ENCODE measurements at regions not wholly inside any gene's neighbourhood (a gene's known extent, or its start where the extent isn't known, plus 50 kb on each side); places are given as distances from the start of the nearest gene placed in this dataset.

- no peak overlapping the region for H3K4me3 Mint-ChIP-seq
- H3K27ac Mint-ChIP-seq, result no peak overlapping the region
- intact Hi-C loops (cut with micrococcal nuclease), result no loop called here
- peaks cover 3% of the 10 kb centered on the region for H3K9me3 Mint-ChIP-seq
- no peak for DNase-seq (ENCODE audit: low spot score)
- no peaks in the 10 kb centered on the region for H3K4me1 Mint-ChIP-seq (ENCODE audit: low read depth)
- H3K27me3 Mint-ChIP-seq (ENCODE audit: insufficient read depth), result no peaks in the 10 kb centered on the region
- H3K36me3 Mint-ChIP-seq (ENCODE audit: low read depth), result no peaks in the 10 kb centered on the region
These were observed 300.2 kb downstream of the MN1 start for GRCh38 chr22:27501191-27501936.

- Mint-ChIP-seq H3K27me3 (ENCODE audit: insufficient read depth) (no peaks in the 10 kb centered on the region), H3K27ac (no peak overlapping the region), H3K36me3 (ENCODE audit: low read depth) (no peaks in the 10 kb centered on the region), H3K4me1 (ENCODE audit: low read depth) (no peaks in the 10 kb centered on the region), H3K4me3 (no peak overlapping the region), H3K9me3 (peaks cover 3% of the 10 kb centered on the region)
- no peak for DNase-seq (ENCODE audit: low spot score)
- intact Hi-C loops (cut with micrococcal nuclease), result no loop called here
These were observed 299.2 kb downstream of the MN1 start for GRCh38 chr22:27502327-27502726.

GRCh38 chr22:27504360-27505253 lies 296.9 kb downstream of the MN1 start:
- Mint-ChIP-seq H3K27ac (no peak overlapping the region), H3K4me3 (no peak overlapping the region), H3K36me3 (ENCODE audit: low read depth) (no peaks in the 10 kb centered on the region), H3K27me3 (ENCODE audit: insufficient read depth) (no peaks in the 10 kb centered on the region), H3K9me3 (peaks cover 3% of the 10 kb centered on the region), H3K4me1 (ENCODE audit: low read depth) (no peaks in the 10 kb centered on the region)
- intact Hi-C loops (cut with micrococcal nuclease), result no loop called here
- no peak for DNase-seq (ENCODE audit: low spot score)

GRCh38 chr22:27507111-27507611 lies 294.4 kb downstream of the MN1 start:
- H3K4me1 Mint-ChIP-seq (ENCODE audit: low read depth), result no peaks in the 10 kb centered on the region
- H3K27ac Mint-ChIP-seq, result no peak overlapping the region
- DNase-seq (ENCODE audit: low spot score), result no peak
- H3K9me3 Mint-ChIP-seq, result peaks cover 3% of the 10 kb centered on the region
- H3K36me3 Mint-ChIP-seq (ENCODE audit: low read depth), result no peaks in the 10 kb centered on the region
- no peaks in the 10 kb centered on the region for H3K27me3 Mint-ChIP-seq (ENCODE audit: insufficient read depth)
- intact Hi-C loops (cut with micrococcal nuclease), result no loop called here
- no peak overlapping the region for H3K4me3 Mint-ChIP-seq

- no peaks in the 10 kb centered on the region for H3K36me3 Mint-ChIP-seq (ENCODE audit: low read depth)
- no peak for DNase-seq (ENCODE audit: low spot score)
- no peaks in the 10 kb centered on the region for H3K4me1 Mint-ChIP-seq (ENCODE audit: low read depth)
- H3K27me3 Mint-ChIP-seq (ENCODE audit: insufficient read depth), result no peaks in the 10 kb centered on the region
- no peak overlapping the region for H3K27ac Mint-ChIP-seq
- intact Hi-C loops (cut with micrococcal nuclease), result no loop called here
- H3K4me3 Mint-ChIP-seq, result no peak overlapping the region
- H3K9me3 Mint-ChIP-seq, result peaks cover 3% of the 10 kb centered on the region
These were observed 293.5 kb downstream of the MN1 start for GRCh38 chr22:27507935-27508526.

GRCh38 chr22:27509132-27509920 lies 292.2 kb downstream of the MN1 start:
- no peak for DNase-seq (ENCODE audit: low spot score)
- Mint-ChIP-seq H3K9me3 (no peaks in the 10 kb centered on the region), H3K27me3 (ENCODE audit: insufficient read depth) (no peaks in the 10 kb centered on the region), H3K4me3 (no peak overlapping the region), H3K4me1 (ENCODE audit: low read depth) (no peaks in the 10 kb centered on the region), H3K36me3 (ENCODE audit: low read depth) (no peaks in the 10 kb centered on the region), H3K27ac (no peak overlapping the region)
- intact Hi-C loops (cut with micrococcal nuclease), result no loop called here

- no peaks in the 10 kb centered on the region for H3K9me3 Mint-ChIP-seq
- intact Hi-C loops (cut with micrococcal nuclease), result no loop called here
- no peaks in the 10 kb centered on the region for H3K27me3 Mint-ChIP-seq (ENCODE audit: insufficient read depth)
- no peaks in the 10 kb centered on the region for H3K36me3 Mint-ChIP-seq (ENCODE audit: low read depth)
- H3K27ac Mint-ChIP-seq, result no peak overlapping the region
- H3K4me1 Mint-ChIP-seq (ENCODE audit: low read depth), result no peaks in the 10 kb centered on the region
- no peak for DNase-seq (ENCODE audit: low spot score)
- H3K4me3 Mint-ChIP-seq, result no peak overlapping the region
These were observed 291.5 kb downstream of the MN1 start for GRCh38 chr22:27510024-27510423.

GRCh38 chr22:27512283-27512761 lies 289.2 kb downstream of the MN1 start:
- Mint-ChIP-seq H3K4me3 (no peak overlapping the region), H3K27me3 (ENCODE audit: insufficient read depth) (no peaks in the 10 kb centered on the region), H3K4me1 (ENCODE audit: low read depth) (no peaks in the 10 kb centered on the region), H3K36me3 (ENCODE audit: low read depth) (no peaks in the 10 kb centered on the region), H3K9me3 (no peaks in the 10 kb centered on the region), H3K27ac (no peak overlapping the region)
- intact Hi-C loops (cut with micrococcal nuclease), result no loop called here
- no peak for DNase-seq (ENCODE audit: low spot score)

- no peaks in the 10 kb centered on the region for H3K4me1 Mint-ChIP-seq (ENCODE audit: low read depth)
- intact Hi-C loops (cut with micrococcal nuclease), result no loop called here
- H3K4me3 Mint-ChIP-seq, result no peak overlapping the region
- no peak overlapping the region for H3K27ac Mint-ChIP-seq
- no peaks in the 10 kb centered on the region for H3K27me3 Mint-ChIP-seq (ENCODE audit: insufficient read depth)
- no peak for DNase-seq (ENCODE audit: low spot score)
- no peaks in the 10 kb centered on the region for H3K9me3 Mint-ChIP-seq
- H3K36me3 Mint-ChIP-seq (ENCODE audit: low read depth), result no peaks in the 10 kb centered on the region
These were observed 288.5 kb downstream of the MN1 start for GRCh38 chr22:27513021-27513420.

GRCh38 chr22:27514601-27515523 lies 286.7 kb downstream of the MN1 start:
- intact Hi-C loops (cut with micrococcal nuclease), result no loop called here
- DNase-seq (ENCODE audit: low spot score), result no peak
- no peaks in the 10 kb centered on the region for H3K9me3 Mint-ChIP-seq
- no peaks in the 10 kb centered on the region for H3K27me3 Mint-ChIP-seq (ENCODE audit: insufficient read depth)
- no peaks in the 10 kb centered on the region for H3K4me1 Mint-ChIP-seq (ENCODE audit: low read depth)
- no peak overlapping the region for H3K27ac Mint-ChIP-seq
- no peaks in the 10 kb centered on the region for H3K36me3 Mint-ChIP-seq (ENCODE audit: low read depth)
- H3K4me3 Mint-ChIP-seq, result no peak overlapping the region

GRCh38 chr22:27517361-27518155 lies 284.0 kb downstream of the MN1 start:
- no peaks in the 10 kb centered on the region for H3K9me3 Mint-ChIP-seq
- intact Hi-C loops (cut with micrococcal nuclease), result no loop called here
- no peak overlapping the region for H3K4me3 Mint-ChIP-seq
- no peak for DNase-seq (ENCODE audit: low spot score)
- H3K4me1 Mint-ChIP-seq (ENCODE audit: low read depth), result no peaks in the 10 kb centered on the region
- H3K36me3 Mint-ChIP-seq (ENCODE audit: low read depth), result no peaks in the 10 kb centered on the region
- no peak overlapping the region for H3K27ac Mint-ChIP-seq
- no peaks in the 10 kb centered on the region for H3K27me3 Mint-ChIP-seq (ENCODE audit: insufficient read depth)
